OCI-LY1 (cell line): ENCODE measurements at regions not wholly inside any gene's neighbourhood (a gene's known extent, or its start where the extent isn't known, plus 50 kb on each side); places are given as distances from the start of the nearest gene placed in this dataset.

Source experiments
- H2AFZ ChIP-seq: fragments of 200-600 bp; sonication (generic), shearing (Covaris generic); 2 replicates; pipeline ENCODE4 v1.6.0; 2014; ENCODE audit warnings: antibody characterized with exemption, mild to moderate bottlenecking, low read length
- H3F3A ChIP-seq: fragments of 200-600 bp; sonication (generic), shearing (Covaris generic); 2 replicates; pipeline ENCODE4 v1.6.0; 2014; ENCODE audit warnings: mild to moderate bottlenecking, antibody characterized with exemption, low read length, moderate library complexity; ENCODE audit not compliant: insufficient read depth
- H3K27ac ChIP-seq: fragments of 200-600 bp; sonication (generic); 2 replicates; pipeline ENCODE4 v1.5.1; 2014; ENCODE audit warnings: low read length, mixed run types, mild to moderate bottlenecking, low read depth; ENCODE audit not compliant: poor library complexity, severe bottlenecking
- H3K27me3 ChIP-seq: fragments of 200-600 bp; sonication (generic); 2 replicates; pipeline ENCODE4 v1.6.0; 2014; ENCODE audit warnings: antibody characterized with exemption, mild to moderate bottlenecking, low read length, moderate library complexity; ENCODE audit not compliant: insufficient read depth
- H3K36me3 ChIP-seq: fragments of 200-600 bp; sonication (generic); 2 replicates; pipeline ENCODE4 v1.6.1; 2014; ENCODE audit warnings: mild to moderate bottlenecking, antibody characterized with exemption, low read length, moderate library complexity, mixed read lengths; ENCODE audit not compliant: insufficient read depth
- H3K4me1 ChIP-seq: fragments of 200-600 bp; sonication (generic); 2 replicates; pipeline ENCODE4 v1.5.1; 2014; ENCODE audit warnings: mild to moderate bottlenecking, low read length, moderate library complexity; ENCODE audit not compliant: insufficient read depth, severe bottlenecking
- H3K4me2 ChIP-seq: fragments of 200-600 bp; sonication (generic), shearing (Covaris generic); 2 replicates; pipeline ENCODE4 v1.6.1; 2014; ENCODE audit warnings: low read length
- H3K4me3 ChIP-seq: fragments of 200-600 bp; sonication (generic); 2 replicates; pipeline ENCODE4 v1.5.1; 2014; ENCODE audit warnings: low read length, low read depth, mild to moderate bottlenecking, mixed read lengths; ENCODE audit not compliant: poor library complexity, severe bottlenecking
- H3K79me2 ChIP-seq: fragments of 200-600 bp; shearing (Covaris generic); 2 replicates; pipeline ENCODE4 v1.6.1; 2016; ENCODE audit warnings: mixed run types, low read length, mixed read lengths; ENCODE audit not compliant: insufficient read depth
- H3K9ac ChIP-seq: fragments of 200-600 bp; sonication (generic), shearing (Covaris generic); 2 replicates; pipeline ENCODE4 v1.6.1; 2014; ENCODE audit warnings: mild to moderate bottlenecking, low read length, mixed read lengths
- H3K9me2 ChIP-seq: fragments of 200-600 bp; sonication (generic), shearing (Covaris generic); 2 replicates; pipeline ENCODE4 v1.6.1; 2014; ENCODE audit warnings: low read depth, mild to moderate bottlenecking, low read length, mixed read lengths
- H3K9me3 ChIP-seq: fragments of 200-600 bp; shearing (Covaris generic); 2 replicates; pipeline ENCODE4 v1.6.1; 2014; ENCODE audit warnings: low read length, mixed read lengths
- H4K20me1 ChIP-seq: fragments of 200-600 bp; sonication (generic), shearing (Covaris generic); 2 replicates; pipeline ENCODE4 v1.6.0; 2016; ENCODE audit warnings: mild to moderate bottlenecking, low read length; ENCODE audit not compliant: insufficient read depth
- EZH2 ChIP-seq: fragments of 200-600 bp; sonication (generic), shearing (Covaris generic); IDR thresholded peaks from 2 replicates; pipeline ENCODE4 v1.8.0; 2017; ENCODE audit warnings: borderline replicate concordance, mixed run types, mild to moderate bottlenecking, antibody characterized with exemption, low read length, moderate library complexity, mixed read lengths
- TF ChIP-seq, protein P1 (sequence below): fragments of 200-600 bp; sonication (generic), shearing (Covaris generic); IDR thresholded peaks from 2 replicates; pipeline ENCODE4 v1.5.1; 2017; ENCODE audit warnings: mild to moderate bottlenecking, antibody characterized with exemption, low read length, moderate library complexity, mixed read lengths

DNA sequence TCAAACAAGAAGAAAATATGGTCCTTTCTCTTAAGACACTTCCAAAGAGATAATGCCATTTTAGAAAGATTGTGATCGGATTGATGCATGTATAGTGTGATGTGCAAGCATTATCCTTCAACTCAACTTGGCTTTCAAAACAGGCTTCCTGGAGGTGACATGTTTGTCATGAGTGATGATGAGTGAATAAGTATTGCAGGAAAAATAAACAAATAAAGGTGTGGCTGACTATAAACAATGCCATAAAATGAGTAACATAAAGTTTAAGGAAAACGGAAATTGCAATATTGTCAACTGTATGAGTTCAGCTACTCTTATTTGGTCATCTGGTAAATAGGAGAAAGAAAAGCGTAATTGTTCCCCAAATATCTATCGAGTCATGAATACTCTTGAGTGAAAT is 1283.7 kb downstream of the PCDH9 start:
- no peaks in the 10 kb centered on the region for H3K27me3 ChIP-seq
- H3K27ac ChIP-seq: no peak overlapping the region
- H3K9ac ChIP-seq: no peak overlapping the region
- no peaks in the 10 kb centered on the region for H3K79me2 ChIP-seq
- peaks cover 7% of the 10 kb centered on the region; the same call in 1 of the 2 replicates for H3K9me3 ChIP-seq
- no peak overlapping the region for H3K4me3 ChIP-seq
- H3F3A ChIP-seq: no peaks in the 10 kb centered on the region
- no peaks in the 10 kb centered on the region for H4K20me1 ChIP-seq
- TF ChIP-seq, protein P1, sequence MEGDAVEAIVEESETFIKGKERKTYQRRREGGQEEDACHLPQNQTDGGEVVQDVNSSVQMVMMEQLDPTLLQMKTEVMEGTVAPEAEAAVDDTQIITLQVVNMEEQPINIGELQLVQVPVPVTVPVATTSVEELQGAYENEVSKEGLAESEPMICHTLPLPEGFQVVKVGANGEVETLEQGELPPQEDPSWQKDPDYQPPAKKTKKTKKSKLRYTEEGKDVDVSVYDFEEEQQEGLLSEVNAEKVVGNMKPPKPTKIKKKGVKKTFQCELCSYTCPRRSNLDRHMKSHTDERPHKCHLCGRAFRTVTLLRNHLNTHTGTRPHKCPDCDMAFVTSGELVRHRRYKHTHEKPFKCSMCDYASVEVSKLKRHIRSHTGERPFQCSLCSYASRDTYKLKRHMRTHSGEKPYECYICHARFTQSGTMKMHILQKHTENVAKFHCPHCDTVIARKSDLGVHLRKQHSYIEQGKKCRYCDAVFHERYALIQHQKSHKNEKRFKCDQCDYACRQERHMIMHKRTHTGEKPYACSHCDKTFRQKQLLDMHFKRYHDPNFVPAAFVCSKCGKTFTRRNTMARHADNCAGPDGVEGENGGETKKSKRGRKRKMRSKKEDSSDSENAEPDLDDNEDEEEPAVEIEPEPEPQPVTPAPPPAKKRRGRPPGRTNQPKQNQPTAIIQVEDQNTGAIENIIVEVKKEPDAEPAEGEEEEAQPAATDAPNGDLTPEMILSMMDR: no peak
- no peak for TF ChIP-seq EZH2
- peaks cover 5% of the 10 kb centered on the region for H3K4me1 ChIP-seq
- no peaks in the 10 kb centered on the region for H3K36me3 ChIP-seq
- H2AFZ ChIP-seq: peak overlapping the region; percentile 35; the same call in 1 of the 2 replicates
- H3K4me2 ChIP-seq: no peak overlapping the region
- no peaks in the 10 kb centered on the region for H3K9me2 ChIP-seq

DNA sequence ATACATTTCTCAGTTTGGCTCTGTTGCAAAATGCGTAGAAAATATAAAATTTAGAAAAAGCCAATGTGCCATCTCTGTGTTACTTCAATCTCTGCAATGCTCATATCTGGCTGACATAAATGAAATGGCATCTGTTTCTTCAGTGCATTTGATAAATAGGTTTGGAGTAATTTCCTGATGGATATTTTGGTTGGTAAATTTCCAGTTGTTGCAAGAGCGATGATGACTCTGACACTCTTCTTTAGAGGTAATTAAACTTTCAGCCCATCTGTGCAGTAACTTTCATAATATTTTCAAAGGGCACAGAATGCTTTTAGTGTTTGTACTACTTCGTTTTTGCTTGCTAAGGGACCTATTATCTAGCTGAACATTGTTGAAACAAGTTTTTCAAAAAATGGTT is 1286.4 kb downstream of the PCDH9 start:
- Histone ChIP-seq H3K27ac (no peak overlapping the region), H3K4me1 (peaks cover 14% of the 10 kb centered on the region), H3K36me3 (no peaks in the 10 kb centered on the region), H4K20me1 (no peaks in the 10 kb centered on the region), H3K27me3 (no peaks in the 10 kb centered on the region), H3F3A (no peaks in the 10 kb centered on the region), H3K4me3 (no peak overlapping the region), H3K9me2 (no peaks in the 10 kb centered on the region), H2AFZ (0 out of 2 replicates have a peak overlapping the region, but pooled peaks have one; percentile 53), H3K4me2 (no peak overlapping the region), H3K9ac (no peak overlapping the region), H3K9me3 (no peaks in the 10 kb centered on the region), H3K79me2 (no peaks in the 10 kb centered on the region)
- TF ChIP-seq, protein P1: no peak
- TF ChIP-seq EZH2: no peak

DNA sequence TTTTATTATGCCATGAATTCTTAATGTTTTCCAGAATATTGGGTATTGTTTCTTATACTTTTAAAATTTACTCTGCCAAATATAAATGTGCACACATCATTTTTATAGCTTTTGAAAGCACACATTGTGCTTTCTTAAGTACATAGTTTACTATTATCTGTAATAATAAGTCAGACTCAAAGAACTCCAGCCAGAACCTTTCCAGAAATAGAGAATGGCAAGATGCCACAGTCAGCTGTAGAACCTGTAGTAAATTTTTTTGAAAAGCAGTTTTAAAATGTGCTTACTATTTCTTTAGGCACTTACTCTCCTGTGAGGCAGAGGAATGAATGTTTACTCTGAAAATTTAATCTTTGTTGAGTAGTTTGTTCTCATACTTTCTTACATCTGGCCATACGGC is 1287.1 kb downstream of the PCDH9 start:
- H3K4me3 ChIP-seq: no peak overlapping the region
- H4K20me1 ChIP-seq: no peaks in the 10 kb centered on the region
- no peaks in the 10 kb centered on the region for H3K36me3 ChIP-seq
- no peak overlapping the region for H3K4me2 ChIP-seq
- no peak overlapping the region for H3K27ac ChIP-seq
- H3K9me2 ChIP-seq: no peaks in the 10 kb centered on the region
- no peaks in the 10 kb centered on the region for H3K79me2 ChIP-seq
- H3F3A ChIP-seq: no peaks in the 10 kb centered on the region
- no peak overlapping the region for H3K9ac ChIP-seq
- peaks cover 14% of the 10 kb centered on the region for H3K4me1 ChIP-seq
- no peaks in the 10 kb centered on the region for H3K27me3 ChIP-seq
- no peak overlapping the region for H2AFZ ChIP-seq
- H3K9me3 ChIP-seq: no peaks in the 10 kb centered on the region
- no peak for TF ChIP-seq EZH2
- TF ChIP-seq, protein P1: no peak
